MM.1S (cell line): ENCODE measurements at regions not wholly inside any gene's neighbourhood (a gene's known extent, or its start where the extent isn't known, plus 50 kb on each side); places are given as distances from the start of the nearest gene placed in this dataset.

Experiments
- CTCF ChIP-seq: fragments of 300-600 bp; sonication (generic); IDR thresholded peaks from 2 replicates; pipeline ENCODE4 v1.5.1; 2016; ENCODE audit warnings: antibody characterized with exemption, low read length, mixed read lengths
- EZH2 ChIP-seq: fragments of 300-600 bp; sonication (generic); optimal IDR thresholded peaks from 2 replicates; pipeline ENCODE3; 2017; ENCODE audit warnings: low read depth, mild to moderate bottlenecking, antibody characterized with exemption, low read length, mixed read lengths

DNA sequence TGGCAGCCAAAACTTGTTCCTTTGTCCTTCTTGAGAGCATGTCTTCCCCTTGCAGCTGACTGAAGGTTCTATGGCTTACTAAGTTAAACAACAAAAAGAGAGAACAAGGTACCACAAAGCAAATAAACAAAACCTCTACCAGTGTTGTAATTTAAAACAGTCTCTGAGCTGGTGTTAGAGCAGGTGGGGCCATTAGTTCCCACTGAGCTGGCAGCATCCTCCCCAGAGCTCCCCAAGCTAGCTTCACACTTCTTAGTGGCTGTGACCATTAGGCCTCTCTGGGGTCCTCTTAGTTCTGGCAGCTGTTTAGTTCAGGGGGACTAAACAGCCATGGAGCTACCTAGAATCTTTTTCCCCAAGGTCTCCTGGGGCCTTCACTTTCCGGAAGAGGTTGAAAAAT lies 128.6 kb upstream of the ELL2 start:
- TF ChIP-seq CTCF (no peak), EZH2 (no peak)
